HL-60/S4 treated with phorbol 12-myristate 13-acetate at 8.2 ng/mL for 4 days and 3 days (cell line): ENCODE measurements at regions not wholly inside any gene's neighbourhood (a gene's known extent, or its start where the extent isn't known, plus 50 kb on each side); places are given as distances from the start of the nearest gene placed in this dataset.

ENCODE experiments used
- in situ Hi-C: fragments of 300-500 bp; cut with MboI; formaldehyde crosslinking; loops from 2 replicates; pipeline ENCODE4 v1.15.0; 2022; ENCODE audit warnings: low sequenced_read_pairs

DNA sequence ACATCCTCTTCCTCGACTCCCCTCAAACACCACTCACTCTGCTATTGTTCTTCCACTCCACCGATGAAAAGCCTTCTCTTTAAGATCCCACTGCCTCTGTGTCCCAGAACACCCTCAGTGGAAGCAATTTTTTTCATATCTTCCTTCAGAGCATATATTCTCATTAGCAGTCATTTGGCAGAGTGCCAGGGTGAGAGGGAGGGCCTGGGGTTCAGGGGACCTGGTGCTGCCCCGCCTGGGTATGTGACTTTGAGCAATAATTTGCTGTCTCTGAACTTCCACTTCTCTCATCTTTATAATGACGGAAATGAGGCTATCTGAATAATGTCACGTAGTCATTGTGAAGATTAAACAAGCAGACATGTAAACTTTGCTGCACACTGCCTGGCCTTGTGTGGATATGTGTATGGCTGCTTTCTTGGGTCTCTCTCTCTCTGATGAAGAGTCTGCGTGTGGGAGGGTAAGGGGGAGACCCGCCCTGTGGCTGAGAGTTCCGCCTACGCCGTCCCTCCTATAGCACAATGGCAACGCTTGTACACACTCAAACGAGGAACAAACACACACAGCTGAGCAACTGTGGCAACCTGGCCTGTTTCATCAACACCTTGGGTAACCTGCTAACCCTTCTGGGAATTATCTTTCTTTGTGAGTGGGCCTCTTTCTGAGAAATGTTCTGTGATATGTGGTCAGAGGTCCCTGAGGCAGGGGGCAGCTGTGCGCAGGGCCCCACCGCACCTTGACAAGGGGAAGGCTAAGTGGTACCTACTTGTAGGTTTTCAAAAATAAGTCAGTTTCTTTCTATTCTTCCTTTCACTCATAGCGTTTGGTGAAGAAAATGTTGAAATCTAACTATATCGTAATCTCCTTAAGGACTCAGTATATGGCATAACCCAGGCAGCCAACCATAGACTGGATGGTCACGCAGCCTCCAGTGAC, 369.8 kb downstream of the SV2B start:
- in situ Hi-C loops, result no loop called here

- in situ Hi-C loops, result no loop called here
Measured at GRCh38 chr15:91471468-91471867, 371.4 kb downstream of the SV2B start.

- in situ Hi-C loops, result no loop called here
Measured at GRCh38 chr15:91472316-91472756, 372.3 kb downstream of the SV2B start.

DNA sequence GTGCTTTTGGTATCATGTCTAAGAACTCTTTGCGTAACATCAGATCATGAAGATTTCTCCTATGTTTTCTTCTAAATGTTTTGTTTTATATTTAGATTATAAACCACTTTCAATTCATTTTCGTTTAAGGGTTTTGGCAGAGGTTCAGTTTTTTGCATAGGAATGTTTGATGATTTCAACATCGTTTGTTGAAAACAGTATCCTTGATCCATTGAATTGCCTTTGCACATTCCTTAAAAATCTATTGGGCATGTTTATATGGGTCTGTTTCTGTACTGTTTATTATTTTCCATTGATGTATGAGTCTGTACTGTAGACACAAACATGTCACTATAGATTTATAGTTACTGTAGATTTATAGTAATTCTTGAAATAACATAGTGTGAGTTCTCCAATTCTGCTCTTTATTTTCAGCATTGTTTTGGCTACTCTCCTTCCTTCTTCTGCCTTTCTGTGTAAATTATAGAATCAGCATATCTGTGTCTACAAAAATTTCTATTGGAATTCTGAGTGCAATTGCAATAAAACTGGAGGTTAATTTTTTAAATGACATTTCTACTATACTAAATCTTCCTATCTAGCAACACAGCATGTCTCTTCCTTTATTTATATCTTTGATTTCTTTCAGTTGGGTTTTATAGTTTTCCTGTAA, 374.0 kb downstream of the SV2B start:
- in situ Hi-C loops, result no loop called here

DNA sequence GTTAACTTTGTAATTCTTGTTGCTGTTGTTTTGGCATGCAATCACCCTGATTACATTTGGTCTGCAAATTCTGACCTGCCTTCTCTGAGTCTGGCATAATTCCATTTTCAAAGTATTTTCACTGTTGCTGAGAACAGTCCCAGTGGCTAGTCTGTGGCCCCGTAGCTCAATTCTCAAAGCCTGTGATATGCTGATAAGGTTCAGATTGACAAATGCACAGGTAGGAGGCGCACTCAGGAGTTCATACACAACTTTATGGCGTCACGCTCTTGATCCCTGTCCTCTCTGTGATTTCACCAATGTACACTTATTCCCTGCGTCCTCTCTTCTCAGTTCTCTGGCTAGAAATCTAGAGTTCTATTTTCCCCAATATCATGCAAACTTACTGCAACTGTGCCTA, 376.6 kb upstream of the SLCO3A1 start:
- in situ Hi-C loops, result no loop called here

- in situ Hi-C loops, result no loop called here
Measured at GRCh38 chr15:91478717-91479191, 374.8 kb upstream of the SLCO3A1 start.

GRCh38 chr15:91480426-91480825, 373.1 kb upstream of the SLCO3A1 start:
- in situ Hi-C loops, result no loop called here

GRCh38 chr15:91482799-91483198, 370.7 kb upstream of the SLCO3A1 start:
- in situ Hi-C loops, result no loop called here

DNA sequence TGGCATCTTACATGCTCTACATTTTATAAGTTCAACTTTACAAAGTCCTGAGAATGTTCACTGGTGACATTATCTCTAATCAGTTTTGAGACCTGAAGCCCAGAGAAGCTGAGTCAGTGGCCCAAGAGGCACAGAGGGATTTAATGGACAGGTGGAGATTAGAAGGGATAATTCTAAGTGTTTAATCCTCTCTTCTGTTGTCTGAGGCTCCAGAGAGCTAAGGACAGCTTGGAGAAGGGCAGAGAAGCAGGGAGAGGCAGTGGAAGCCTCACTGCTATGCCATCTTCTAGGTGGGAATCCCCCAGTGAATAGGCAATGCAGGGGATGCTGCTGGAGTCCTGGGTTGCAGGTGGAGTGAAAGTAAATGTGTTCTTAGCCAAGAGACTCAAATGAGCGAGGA, 369.4 kb upstream of the SLCO3A1 start:
- in situ Hi-C loops, result no loop called here

DNA sequence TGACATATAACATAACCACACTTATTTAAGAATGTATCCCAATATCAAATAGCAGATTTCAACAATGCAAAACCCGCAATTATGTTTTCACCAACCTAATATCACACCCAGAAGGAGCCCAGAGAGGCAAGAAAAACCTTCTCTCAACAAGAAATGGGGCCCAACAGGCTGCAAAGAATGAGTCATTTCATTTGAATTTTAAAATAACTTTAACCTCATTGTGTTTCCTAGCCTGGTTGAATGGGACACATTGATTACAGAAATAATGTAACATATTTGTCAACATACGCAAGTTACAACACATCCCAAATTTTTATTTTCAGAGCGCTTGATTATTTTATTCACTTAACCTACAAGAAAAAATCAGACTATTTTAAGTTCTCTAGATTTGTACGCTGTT, 365.1 kb upstream of the SLCO3A1 start:
- in situ Hi-C loops, result no loop called here

DNA sequence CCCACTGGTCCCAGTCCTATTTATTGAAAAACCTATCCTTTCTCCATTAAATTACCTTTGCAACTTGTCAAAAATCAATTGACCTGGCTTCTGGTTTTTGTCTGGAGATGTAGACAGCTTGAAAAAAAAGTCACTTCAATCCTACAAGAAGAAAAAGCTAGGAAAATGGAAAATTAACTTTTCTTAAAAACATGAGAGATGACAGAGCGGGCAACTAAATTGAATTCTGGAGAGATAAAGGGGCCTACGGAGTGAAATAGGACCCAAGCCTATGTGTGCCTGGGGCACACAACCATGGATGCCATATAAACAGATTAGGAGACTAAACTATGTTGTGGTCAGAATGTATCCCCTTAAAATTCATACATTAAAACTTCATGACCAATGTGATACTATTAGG, 363.3 kb upstream of the SLCO3A1 start:
- in situ Hi-C loops, result no loop called here

DNA sequence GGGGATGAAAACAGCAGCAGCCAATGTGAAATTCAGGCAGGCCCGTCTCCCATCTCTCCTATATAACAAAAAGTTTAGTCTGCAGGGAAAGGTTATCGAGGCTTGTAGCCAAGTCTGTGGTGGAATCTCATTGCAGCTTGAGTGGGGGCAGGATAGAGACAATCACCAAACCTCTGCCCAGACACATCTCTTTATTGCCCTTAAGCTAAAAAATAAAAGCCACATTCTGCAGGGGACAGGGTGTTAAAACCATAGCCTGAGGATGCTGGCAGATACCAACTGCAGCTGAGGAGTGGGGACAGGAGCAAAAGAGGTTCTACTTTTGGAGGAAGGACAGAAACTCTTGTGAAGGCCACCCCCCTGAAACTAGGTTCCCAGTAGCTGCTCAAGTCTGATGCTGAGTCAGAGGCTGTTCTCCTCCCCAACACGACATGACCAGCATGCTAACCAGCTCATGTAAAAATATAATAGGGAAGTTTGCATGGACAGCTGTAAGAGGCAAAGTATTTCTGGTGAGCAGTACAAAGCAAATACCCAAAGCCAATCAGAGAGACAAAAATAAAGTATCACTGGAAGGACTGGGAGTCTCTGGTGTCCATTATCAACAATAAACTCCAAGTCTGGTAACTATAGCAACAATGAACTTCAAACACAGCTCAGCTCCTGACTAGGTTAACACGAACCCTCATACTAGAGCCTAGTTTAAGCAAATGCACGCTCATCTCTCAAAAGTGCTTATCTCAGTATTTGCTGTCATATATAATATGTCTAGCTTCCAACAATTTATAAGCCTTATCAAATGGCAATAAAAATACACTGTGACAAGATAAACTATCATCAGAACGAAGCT, 362.2 kb upstream of the SLCO3A1 start:
- in situ Hi-C loops, result no loop called here

- in situ Hi-C loops, result no loop called here
Measured at GRCh38 chr15:91496754-91497691, 356.5 kb upstream of the SLCO3A1 start.

- in situ Hi-C loops, result no loop called here
Measured at GRCh38 chr15:91498046-91498748, 355.3 kb upstream of the SLCO3A1 start.

GRCh38 chr15:91498749-91499062, 354.8 kb upstream of the SLCO3A1 start:
- in situ Hi-C loops, result no loop called here

GRCh38 chr15:91499774-91500383, 353.6 kb upstream of the SLCO3A1 start:
- in situ Hi-C loops, result no loop called here

DNA sequence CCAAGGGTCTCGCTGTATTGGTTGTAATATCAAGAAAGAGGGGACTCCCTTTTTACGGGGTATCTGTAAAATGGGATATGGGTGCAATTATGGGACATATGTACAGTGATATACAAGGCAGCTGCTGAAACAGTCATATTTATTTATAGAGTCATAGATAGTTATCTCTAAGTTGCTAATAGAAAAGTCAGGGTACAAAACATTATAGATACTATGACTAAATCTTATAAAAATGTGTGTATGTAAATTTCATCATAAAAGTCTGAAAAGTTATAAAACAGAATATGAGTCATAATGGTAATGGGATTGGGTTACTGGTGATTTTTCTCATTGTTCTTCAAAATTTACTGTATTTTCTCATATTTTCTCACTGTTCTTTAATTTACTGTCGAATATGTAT, 344.9 kb upstream of the SLCO3A1 start:
- in situ Hi-C loops, result no loop called here

- in situ Hi-C loops, result no loop called here
Measured at GRCh38 chr15:91514147-91514546, 339.4 kb upstream of the SLCO3A1 start.

- in situ Hi-C loops, result no loop called here
Measured at GRCh38 chr15:91515188-91515754, 338.2 kb upstream of the SLCO3A1 start.
